Body of pancreas (tissue), 4 donors: ENCODE measurements at regions not wholly inside any gene's neighbourhood (a gene's known extent, or its start where the extent isn't known, plus 50 kb on each side); places are given as distances from the start of the nearest gene placed in this dataset.

Experiments
- ATAC-seq: fragments of 150-250 bp; one replicate; pipeline ENCODE4 v1.9.1; 2016
- DNase-seq, 4 donors: peaks; one replicate each; pipeline ENCODE4 v3.0.0-alpha.2; 2019
- H3K27ac ChIP-seq, 4 donors: fragments of 200-600 bp; sonication (generic); 1 replicate in 3 of 4; 2 replicates in 1 of 4; pipeline versions ENCODE4 v1.5.1 to v1.6.1; 2016 to 2019; ENCODE audit warnings: mild to moderate bottlenecking in 1 of 4, mixed read lengths in 1 of 4, moderate library complexity in 1 of 4
- H3K27me3 ChIP-seq, 2 donors: fragments of 200-600 bp; sonication (generic); one replicate each; pipeline ENCODE4 v1.6.0; 2016; ENCODE audit warnings: mild to moderate bottlenecking in 1 of 2
- H3K36me3 ChIP-seq, 2 donors: fragments of 200-600 bp; sonication (generic); replicated peaks in 1 of 2; 2 replicates each; pipeline ENCODE4 v1.5.1; 2016; ENCODE audit warnings: low read depth in 2 of 2; ENCODE audit not compliant: insufficient read depth in 1 of 2
- H3K4me1 ChIP-seq: fragments of 200-600 bp; sonication (generic); one replicate; pipeline ENCODE4 v1.6.0; 2016
- H3K4me3 ChIP-seq, 2 donors: fragments of 200-600 bp; sonication (generic); 1 replicate in 1 of 2; 2 replicates in 1 of 2; pipeline ENCODE4 v1.5.1; 2016 to 2019
- H3K9me3 ChIP-seq, 3 donors: fragments of 200-600 bp; sonication (generic); 1 replicate in 2 of 3; 2 replicates in 1 of 3; pipeline ENCODE4 v1.5.1; 2016
- CTCF ChIP-seq, 7 experiments: fragments of 450-650 bp in 4 of 7; fragments of 200-600 bp in 3 of 7; sonication (generic) in 3 of 7; IDR thresholded peaks; one replicate each; pipeline ENCODE4 v1.5.1; 2016 to 2019; ENCODE audit warnings: antibody characterized with exemption in 7 of 7
- POLR2A ChIP-seq, 3 donors: fragments of 450-650 bp; IDR thresholded peaks; one replicate each; pipeline ENCODE4 v1.6.1; 2016; ENCODE audit warnings: antibody characterized with exemption in 3 of 3, mild to moderate bottlenecking in 2 of 3
- WGBS, 2 donors: methylation state at CpG; one replicate each; pipeline ENCODE4 v1.1.5; 2017; 5-methylcytosine and 5-hydroxymethylcytosine counted together
- intact Hi-C: fragments of 100-400 bp; cut with DNase I; formaldehyde crosslinking; loops from one replicate; pipeline ENCODE4 v1.15.1; 2023

GRCh38 chr10:3631701-3632330 is 153.2 kb downstream of the KLF6 start:
- ATAC-seq (no peak), DNase-seq (no peak)
- whole genome bisulfite sequencing, 2 donors, result 45 to 59% methylated on average over 5 of the region's 5 CpGs
- Histone ChIP-seq H3K9me3 (no peaks in the 10 kb centered on the region), H3K4me3 (no peak overlapping the region), H3K36me3 (no peaks in the 10 kb centered on the region), H3K27ac (no peak overlapping the region), H3K27me3 (no peaks in the 10 kb centered on the region), H3K4me1 (no peaks in the 10 kb centered on the region)
- intact Hi-C loops, result no loop called here
- no peak for TF ChIP-seq POLR2A (IDR thresholded peaks at IDR 0.05)

- intact Hi-C loops, result no loop called here
- Histone ChIP-seq H3K9me3 (no peaks in the 10 kb centered on the region), H3K4me1 (no peaks in the 10 kb centered on the region), H3K4me3 (no peak overlapping the region), H3K36me3 (no peaks in the 10 kb centered on the region), H3K27me3 (no peaks in the 10 kb centered on the region), H3K27ac (no peak overlapping the region)
- 61 to 70% methylated on average over 2 of the region's 2 CpGs for WGBS, 2 donors
- DNase-seq (no peak), ATAC-seq (no peak)
- TF ChIP-seq CTCF (IDR thresholded peaks at IDR 0.05) (no peak), POLR2A (IDR thresholded peaks at IDR 0.05) (no peak)
Observed at GRCh38 chr10:3631291-3631690, 153.7 kb downstream of the KLF6 start.

DNA sequence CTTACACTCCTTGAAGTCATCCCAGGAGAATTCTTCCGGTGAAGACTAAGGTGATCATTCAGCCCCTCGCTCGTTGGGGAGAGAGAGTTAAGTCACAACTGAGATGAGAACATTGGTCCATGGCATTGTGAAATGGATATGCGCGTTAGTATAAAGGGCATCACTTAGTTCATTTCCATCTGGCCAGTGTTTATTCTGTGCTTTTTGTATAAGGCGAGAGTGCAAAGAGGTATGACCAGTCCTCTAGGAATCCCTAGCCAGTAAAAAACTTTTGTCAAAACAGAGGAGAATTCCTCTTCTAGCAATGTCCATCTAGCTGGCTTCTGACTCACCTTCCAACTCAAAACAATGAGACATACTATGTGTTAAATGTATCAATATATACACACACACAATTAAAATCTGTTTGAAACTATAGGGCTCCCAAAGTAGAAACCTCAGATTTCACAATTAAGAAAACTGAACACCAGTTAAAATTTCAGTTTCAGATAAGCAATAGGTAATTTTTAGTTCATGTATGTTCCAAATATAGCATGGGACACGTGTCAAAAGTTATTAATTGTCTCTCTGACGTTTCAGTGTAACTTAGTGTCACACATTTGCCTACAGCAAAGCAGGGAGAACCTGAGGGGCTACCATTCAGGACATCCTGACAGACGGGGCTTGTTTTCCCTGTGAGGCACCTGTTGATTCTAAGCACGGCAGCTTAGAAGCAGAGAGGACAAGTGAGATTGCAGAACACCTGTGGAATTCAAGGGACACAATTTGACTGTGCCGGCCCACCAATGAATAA is 158.9 kb downstream of the KLF6 start:
- H3K9me3 ChIP-seq, result no peaks in the 10 kb centered on the region
- no peaks in the 10 kb centered on the region for H3K4me1 ChIP-seq
- H3K27ac ChIP-seq, result no peak overlapping the region
- H3K4me3 ChIP-seq, result no peak overlapping the region
- ATAC-seq, result no peak
- no peaks in the 10 kb centered on the region for H3K27me3 ChIP-seq
- H3K36me3 ChIP-seq, result no peaks in the 10 kb centered on the region
- intact Hi-C loops, result no loop called here
- WGBS, 2 donors, result 48 to 66% methylated on average over 11 of the region's 11 CpGs
- DNase-seq, result no peak
- no peak for TF ChIP-seq CTCF (IDR thresholded peaks at IDR 0.05)
- no peak for TF ChIP-seq POLR2A (IDR thresholded peaks at IDR 0.05)

DNA sequence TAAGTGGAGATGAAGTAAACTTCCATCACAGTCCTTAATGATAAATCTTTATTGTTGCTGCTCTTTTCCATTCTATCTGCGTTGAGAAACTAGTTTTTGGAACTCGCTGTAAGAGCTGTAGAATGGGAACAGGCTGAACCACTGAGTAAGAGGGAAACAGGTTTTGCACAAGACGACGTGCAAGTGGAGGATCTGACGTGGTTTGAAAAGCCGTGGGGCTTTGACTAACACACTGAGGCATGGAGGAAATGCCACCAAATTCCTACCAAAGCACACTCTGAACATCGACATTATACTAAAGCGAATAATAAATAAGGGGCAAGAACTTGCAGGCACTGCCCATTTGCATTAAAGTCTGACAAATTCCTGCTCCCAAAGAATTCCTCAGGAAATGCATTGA is 160.6 kb downstream of the KLF6 start:
- no peaks in the 10 kb centered on the region for H3K9me3 ChIP-seq
- no peaks in the 10 kb centered on the region for H3K4me1 ChIP-seq
- no peak for TF ChIP-seq CTCF (IDR thresholded peaks at IDR 0.05)
- TF ChIP-seq POLR2A (IDR thresholded peaks at IDR 0.05), result no peak
- no peaks in the 10 kb centered on the region for H3K36me3 ChIP-seq
- H3K27me3 ChIP-seq, result no peaks in the 10 kb centered on the region
- peak overlapping the region in 3 of 4 donors; percentile 3 to 56 (median 45) for H3K27ac ChIP-seq
- ATAC-seq, result no peak
- intact Hi-C loops, result no loop called here
- no peak for DNase-seq
- WGBS, 2 donors, result 59 to 65% methylated on average over 8 of the region's 8 CpGs
- H3K4me3 ChIP-seq, result no peak overlapping the region

GRCh38 chr10:3623746-3624145 is 161.3 kb downstream of the KLF6 start:
- H3K9me3 ChIP-seq, result no peaks in the 10 kb centered on the region
- ATAC-seq, result peak; percentile 85
- intact Hi-C loops, result no loop called here
- TF ChIP-seq CTCF (IDR thresholded peaks at IDR 0.05), result no peak
- TF ChIP-seq POLR2A (IDR thresholded peaks at IDR 0.05), result no peak
- H3K27me3 ChIP-seq, result no peaks in the 10 kb centered on the region
- peak overlapping the region in 3 of 4 donors; percentile 3 to 56 (median 45) for H3K27ac ChIP-seq
- no peaks in the 10 kb centered on the region for H3K4me1 ChIP-seq
- peak in 3 of 4 donors; percentile 25 to 42 (median 30) for DNase-seq
- 16 to 25% methylated on average over 7 of the region's 7 CpGs for WGBS, 2 donors
- H3K36me3 ChIP-seq, result no peaks in the 10 kb centered on the region
- H3K4me3 ChIP-seq, result no peak overlapping the region
